GM13977 (cell line): ENCODE measurements at regions not wholly inside any gene's neighbourhood (a gene's known extent, or its start where the extent isn't known, plus 50 kb on each side); places are given as distances from the start of the nearest gene placed in this dataset.

Source experiments
- DNase-seq: peaks from one replicate; pipeline ENCODE4 v3.0.0; 2012; ENCODE audit warnings: low spot score
- in situ Hi-C: fragments of 300-500 bp; cut with MboI; formaldehyde crosslinking; loops from one replicate; pipeline ENCODE4 v1.12.0; 2022; ENCODE audit warnings: low sequenced_read_pairs, low pct_unique_long_range_greater_than_20kb, mixed read lengths, inconsistent platforms; ENCODE audit not compliant: unreplicated experiment
- TF ChIP-seq, protein P1 (sequence below): IDR thresholded peaks from 2 replicates; pipeline ENCODE4 v1.5.1; 2012; ENCODE audit warnings: mild to moderate bottlenecking, control low read depth; ENCODE audit not compliant: insufficient read depth; ENCODE audit errors: extremely low read depth, missing control alignments

DNA sequence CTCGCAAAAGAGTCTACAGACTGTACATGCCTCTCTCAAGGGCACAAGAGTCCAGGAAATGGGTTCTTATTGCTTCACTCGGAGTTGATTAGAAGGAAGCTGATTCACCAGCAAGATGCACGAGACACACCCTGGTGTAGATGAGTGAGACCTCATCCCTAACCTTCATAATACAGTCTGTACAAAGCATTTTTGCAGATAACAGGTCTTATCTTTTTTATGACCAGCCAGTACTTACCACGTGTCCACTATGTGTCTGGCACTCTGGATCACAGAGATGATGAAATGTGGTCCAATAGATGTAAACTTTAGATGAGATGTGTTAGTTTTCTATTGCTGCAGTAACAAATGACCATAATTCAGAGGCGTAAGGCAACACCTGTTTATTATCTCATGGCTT is 53.4 kb upstream of the PWP1 start:
- in situ Hi-C loops = no loop called here
- TF ChIP-seq, protein P1, sequence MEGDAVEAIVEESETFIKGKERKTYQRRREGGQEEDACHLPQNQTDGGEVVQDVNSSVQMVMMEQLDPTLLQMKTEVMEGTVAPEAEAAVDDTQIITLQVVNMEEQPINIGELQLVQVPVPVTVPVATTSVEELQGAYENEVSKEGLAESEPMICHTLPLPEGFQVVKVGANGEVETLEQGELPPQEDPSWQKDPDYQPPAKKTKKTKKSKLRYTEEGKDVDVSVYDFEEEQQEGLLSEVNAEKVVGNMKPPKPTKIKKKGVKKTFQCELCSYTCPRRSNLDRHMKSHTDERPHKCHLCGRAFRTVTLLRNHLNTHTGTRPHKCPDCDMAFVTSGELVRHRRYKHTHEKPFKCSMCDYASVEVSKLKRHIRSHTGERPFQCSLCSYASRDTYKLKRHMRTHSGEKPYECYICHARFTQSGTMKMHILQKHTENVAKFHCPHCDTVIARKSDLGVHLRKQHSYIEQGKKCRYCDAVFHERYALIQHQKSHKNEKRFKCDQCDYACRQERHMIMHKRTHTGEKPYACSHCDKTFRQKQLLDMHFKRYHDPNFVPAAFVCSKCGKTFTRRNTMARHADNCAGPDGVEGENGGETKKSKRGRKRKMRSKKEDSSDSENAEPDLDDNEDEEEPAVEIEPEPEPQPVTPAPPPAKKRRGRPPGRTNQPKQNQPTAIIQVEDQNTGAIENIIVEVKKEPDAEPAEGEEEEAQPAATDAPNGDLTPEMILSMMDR = no peak
- no peak for DNase-seq

DNA sequence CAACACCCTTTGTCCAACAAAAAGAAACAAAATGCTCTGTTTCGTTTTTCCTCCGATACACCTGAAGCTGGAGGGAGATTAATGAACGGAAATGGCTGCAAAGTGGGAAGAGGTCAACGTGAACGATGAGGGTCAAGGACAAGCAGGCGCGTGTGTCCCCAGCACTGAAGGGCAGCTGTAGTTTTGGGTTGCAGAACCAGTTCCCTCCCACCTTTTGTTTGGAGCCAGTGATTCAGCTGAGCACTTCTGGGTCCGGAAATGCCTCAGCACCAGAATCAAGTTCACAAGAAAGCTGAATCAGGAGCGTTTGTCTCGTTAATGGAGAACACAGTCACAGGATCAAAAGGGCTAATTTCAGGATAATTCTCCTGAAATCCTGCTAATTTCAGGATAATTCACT is 51.1 kb upstream of the PWP1 start:
- TF ChIP-seq, protein P1 = no peak
- in situ Hi-C loops = no loop called here
- DNase-seq = no peak

DNA sequence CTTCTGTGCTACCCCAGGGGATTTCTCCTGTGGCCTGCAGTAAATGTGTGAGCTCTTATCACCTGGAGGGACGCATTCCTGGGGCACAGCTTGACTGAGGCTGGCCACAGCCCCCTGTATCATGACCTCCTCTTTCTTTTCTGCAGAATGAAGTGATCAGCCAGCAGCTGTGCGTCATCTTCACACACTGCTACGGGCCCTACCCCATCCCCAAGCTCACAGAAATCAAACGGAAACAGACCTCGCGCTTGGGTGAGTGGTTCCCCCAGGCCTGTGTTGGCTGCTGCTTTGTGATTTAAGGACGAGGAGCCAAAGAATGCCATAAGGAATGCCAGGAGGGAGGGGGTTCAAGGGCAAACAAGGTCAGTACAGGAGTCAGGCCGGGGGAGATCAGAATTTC is 50.5 kb upstream of the PWP1 start:
- no peak for DNase-seq
- TF ChIP-seq, protein P1 = no peak
- in situ Hi-C loops = no loop called here
